HG02938 (cell line): ENCODE measurements at regions not wholly inside any gene's neighbourhood (a gene's known extent, or its start where the extent isn't known, plus 50 kb on each side); places are given as distances from the start of the nearest gene placed in this dataset.

Experiments
- ATAC-seq: cut with Tn5 transposase; IDR thresholded peaks from one replicate; pipeline ENCODE4 v1.9.1; 2021; ENCODE audit warnings: mild to moderate bottlenecking, moderate library complexity; ENCODE audit not compliant: unreplicated experiment

- ATAC-seq: no peak
Measured at GRCh38 chr7:155138204-155138603, 68.1 kb downstream of the HTR5A start.

GRCh38 chr7:155141562-155141961 is 71.4 kb downstream of the HTR5A start:
- no peak for ATAC-seq

GRCh38 chr7:155143381-155143780 is 73.3 kb downstream of the HTR5A start:
- no peak for ATAC-seq

- ATAC-seq: no peak
Measured at GRCh38 chr7:155144371-155144770, 74.2 kb downstream of the HTR5A start.

DNA sequence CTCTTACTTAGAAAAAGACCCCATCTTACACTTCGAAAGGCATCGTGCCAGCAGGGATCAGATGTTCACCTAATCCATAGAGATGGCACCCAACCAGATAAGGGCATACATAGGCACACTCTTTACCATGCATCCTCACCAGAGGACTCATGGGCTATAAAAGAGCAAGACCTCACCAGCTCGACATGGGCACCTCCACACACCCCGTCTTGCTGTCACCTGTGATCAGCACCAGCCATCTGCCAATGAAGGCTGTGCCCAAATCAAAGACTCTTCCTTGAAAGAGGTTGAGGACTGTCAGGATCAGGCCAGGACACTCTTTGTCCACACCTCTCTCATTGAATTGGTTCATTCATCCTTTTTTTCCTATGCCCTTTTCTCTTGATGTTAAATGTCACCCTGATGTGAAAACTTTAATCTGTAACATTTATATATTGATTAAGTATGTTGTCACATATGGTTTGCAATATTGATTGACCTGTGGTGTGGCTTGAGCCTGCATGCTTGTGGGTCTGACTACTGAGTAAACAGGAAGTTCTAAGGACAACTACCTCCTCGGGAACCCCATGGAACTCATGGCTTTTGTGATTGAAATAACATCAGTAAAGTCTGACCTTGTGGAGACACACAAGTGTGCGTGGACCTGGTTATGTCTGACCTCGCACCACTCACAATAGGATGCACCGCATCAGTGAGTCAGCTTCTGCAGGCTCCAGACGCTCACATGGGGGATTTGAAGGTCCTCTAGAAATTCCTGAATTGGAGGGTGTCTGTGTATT is 75.5 kb downstream of the HTR5A start:
- no peak for ATAC-seq

GRCh38 chr7:155147172-155147571 is 77.0 kb downstream of the HTR5A start:
- ATAC-seq: no peak

DNA sequence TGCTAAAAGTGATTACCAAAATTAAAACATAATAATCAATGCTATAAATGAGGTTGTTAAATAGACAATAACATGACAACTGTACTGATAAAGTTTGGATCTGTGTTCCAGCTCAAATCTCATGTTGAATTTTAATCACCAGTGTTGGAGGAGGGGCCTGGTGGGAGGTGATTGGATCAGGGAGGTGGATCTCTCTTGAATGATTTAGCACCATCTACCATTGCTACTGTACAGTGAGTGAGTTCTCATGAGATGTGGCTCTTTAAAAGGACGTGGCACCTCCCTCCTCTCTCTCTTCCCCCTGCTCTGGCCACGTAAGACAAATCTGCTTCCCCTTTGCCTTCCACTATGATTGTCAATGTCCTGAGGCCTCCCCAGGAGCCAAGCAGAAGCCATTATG is 77.5 kb downstream of the HTR5A start:
- ATAC-seq: no peak

- ATAC-seq: no peak
Measured at GRCh38 chr7:155153676-155154075, 83.6 kb downstream of the HTR5A start.

GRCh38 chr7:155154586-155154985 is 84.5 kb downstream of the HTR5A start:
- ATAC-seq: no peak

GRCh38 chr7:155161690-155162089 is 91.6 kb downstream of the HTR5A start:
- no peak for ATAC-seq

DNA sequence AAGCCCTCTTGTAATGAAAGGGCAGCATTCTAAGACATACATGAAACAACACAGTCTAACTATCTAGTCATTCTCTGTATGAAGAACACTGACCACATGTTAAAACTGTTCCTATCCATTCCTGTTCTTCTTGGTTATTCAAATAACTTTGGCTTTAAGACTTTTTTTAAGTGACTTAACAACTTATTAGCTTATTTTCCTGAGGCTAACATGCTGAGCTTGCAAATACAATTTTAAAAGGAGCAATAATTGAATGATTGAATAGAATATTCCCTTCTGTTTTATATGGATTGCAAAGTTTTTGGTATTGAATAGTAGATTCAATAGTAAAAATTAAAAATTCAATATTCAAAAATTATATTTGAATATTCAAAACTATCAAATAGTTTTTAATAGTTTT is 92.3 kb downstream of the HTR5A start:
- no peak for ATAC-seq

DNA sequence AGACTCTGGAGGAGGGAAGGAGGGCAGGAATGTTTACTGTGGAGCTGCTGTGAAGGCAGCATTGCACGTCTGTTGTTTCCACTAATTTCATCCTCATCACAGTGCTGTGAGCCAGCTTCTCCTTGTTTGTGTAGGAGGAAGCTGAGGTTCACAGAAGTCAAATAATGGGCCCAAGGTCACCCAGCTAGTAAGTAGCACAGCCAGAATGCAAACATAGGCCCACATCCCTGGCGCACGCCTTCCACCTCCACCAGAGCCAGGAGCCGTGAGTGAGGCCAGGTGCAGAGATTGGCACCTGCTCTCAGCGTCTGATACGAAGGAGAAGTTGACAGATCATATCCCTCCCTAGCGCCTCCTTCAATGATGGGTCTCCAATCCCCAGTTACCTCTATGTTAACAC is 93.6 kb downstream of the HTR5A start:
- no peak for ATAC-seq

DNA sequence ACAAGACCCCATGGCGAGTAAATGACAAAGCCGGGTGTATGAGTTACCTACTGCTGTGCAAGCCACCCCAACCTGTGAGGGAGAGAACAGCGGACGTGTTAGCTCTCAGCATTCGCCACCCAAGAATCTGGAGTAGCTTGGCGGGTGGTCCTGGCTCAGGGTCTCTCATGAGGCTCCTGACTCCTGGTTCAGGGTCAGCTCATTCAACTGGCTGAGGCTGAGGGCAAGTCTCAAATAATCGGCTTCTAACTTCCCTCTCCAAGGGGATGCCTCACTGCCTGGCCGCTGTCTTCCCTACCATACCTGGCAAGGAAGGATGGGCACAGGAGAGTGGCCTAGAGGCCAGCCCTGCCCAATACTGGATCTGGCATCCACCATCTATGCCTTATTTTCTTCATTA is 94.2 kb downstream of the HTR5A start:
- no peak for ATAC-seq

- no peak for ATAC-seq
Measured at GRCh38 chr7:155166108-155166507, 96.0 kb downstream of the HTR5A start.

- ATAC-seq: no peak
Measured at GRCh38 chr7:155166673-155167370, 96.7 kb downstream of the HTR5A start.

GRCh38 chr7:155167706-155168365 is 97.7 kb downstream of the HTR5A start:
- no peak for ATAC-seq

GRCh38 chr7:155168597-155169480 is 98.7 kb downstream of the HTR5A start:
- no peak for ATAC-seq

- no peak for ATAC-seq
Measured at GRCh38 chr7:155169498-155170065, 99.5 kb downstream of the HTR5A start.

- no peak for ATAC-seq
Measured at GRCh38 chr7:155170331-155170730, 100.2 kb downstream of the HTR5A start.

DNA sequence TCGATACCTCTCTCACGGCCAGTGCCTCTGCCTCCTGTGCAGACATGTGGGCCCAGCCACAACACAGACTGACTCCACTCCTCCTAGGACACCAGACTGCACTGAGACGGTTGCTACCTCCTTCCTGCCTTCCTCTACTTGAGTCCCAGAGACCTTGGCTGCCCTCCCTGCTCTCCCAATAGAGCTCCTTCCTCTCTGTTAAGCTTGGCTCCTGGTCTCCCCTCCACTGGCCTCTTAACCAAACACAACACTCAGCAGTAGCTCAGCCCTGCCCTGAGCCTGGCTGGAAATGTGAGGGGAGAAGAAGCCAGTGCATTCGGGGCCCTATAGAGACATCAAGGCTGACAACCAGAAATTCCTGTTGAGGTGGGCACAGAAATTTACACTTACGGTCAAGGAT is 102.0 kb downstream of the HTR5A start:
- ATAC-seq: no peak

- no peak for ATAC-seq
Measured at GRCh38 chr7:155173905-155174304, 103.8 kb downstream of the HTR5A start.
